Thyroid gland (tissue), 4 donors: ENCODE measurements at regions not wholly inside any gene's neighbourhood (a gene's known extent, or its start where the extent isn't known, plus 50 kb on each side); places are given as distances from the start of the nearest gene placed in this dataset.

Experiments used
- DNase-seq, 2 donors: peaks; one replicate each; pipeline ENCODE4 v3.0.0-alpha.2; 2019
- H3K27ac ChIP-seq, 3 donors: fragments of 200-600 bp; sonication (generic); 1 replicate in 2 of 3; 2 replicates in 1 of 3; pipeline ENCODE4 v1.5.1; 2016 to 2019; ENCODE audit warnings: mild to moderate bottlenecking in 1 of 3, moderate library complexity in 1 of 3
- H3K27me3 ChIP-seq: fragments of 200-600 bp; sonication (generic); one replicate; pipeline ENCODE4 v1.5.1; 2019
- H3K36me3 ChIP-seq, 2 donors: fragments of 200-600 bp; sonication (generic); one replicate each; pipeline ENCODE4 v1.5.1; 2016 to 2019
- H3K4me1 ChIP-seq, 2 donors: fragments of 200-600 bp; sonication (generic); one replicate each; pipeline ENCODE4 v1.5.1; 2017 to 2019
- H3K4me3 ChIP-seq, 3 donors: fragments of 200-600 bp; sonication (generic); replicated peaks in 1 of 3; 1 replicate in 2 of 3; 2 replicates in 1 of 3; pipeline ENCODE4 v1.5.1; 2016; ENCODE audit warnings: mild to moderate bottlenecking in 1 of 3
- H3K9me3 ChIP-seq: fragments of 200-600 bp; sonication (generic); one replicate; pipeline ENCODE4 v1.5.1; 2017
- CTCF ChIP-seq, 6 experiments: fragments of 200-600 bp in 3 of 6; fragments of 450-650 bp in 3 of 6; sonication (generic) in 3 of 6; IDR thresholded peaks; one replicate each; pipeline ENCODE4 v1.5.1; 2016 to 2019; ENCODE audit warnings: antibody characterized with exemption in 6 of 6, mild to moderate bottlenecking in 2 of 6, inconsistent platforms in 1 of 6, moderate library complexity in 1 of 6
- POLR2A ChIP-seq, 2 donors: fragments of 450-650 bp; IDR thresholded peaks; one replicate each; pipeline ENCODE4 v1.6.1; 2017; ENCODE audit warnings: antibody characterized with exemption in 2 of 2, mild to moderate bottlenecking in 2 of 2, moderate library complexity in 1 of 2
- WGBS, 2 donors: methylation state at CpG; one replicate each; pipeline ENCODE4 v1.1.5; 2017; 5-methylcytosine and 5-hydroxymethylcytosine counted together
- intact Hi-C: fragments of 100-400 bp; cut with DNase I; formaldehyde crosslinking; loops from one replicate; pipeline ENCODE4 v1.15.1; 2023

- H3K36me3 ChIP-seq, result no peaks in the 10 kb centered on the region
- peak overlapping the region; percentile 42 to 68 (median 47) for H3K27ac ChIP-seq
- peaks cover 15 to 35% of the 10 kb centered on the region in 2 donors for H3K4me1 ChIP-seq
- H3K4me3 ChIP-seq, result no peak overlapping the region
- TF ChIP-seq POLR2A (IDR thresholded peaks at IDR 0.05) (no peak), CTCF (IDR thresholded peaks at IDR 0.05) (no peak)
- H3K27me3 ChIP-seq, result no peaks in the 10 kb centered on the region
- intact Hi-C loops, result no loop called here
- no peak for DNase-seq
- no peaks in the 10 kb centered on the region for H3K9me3 ChIP-seq
Observed at GRCh38 chr11:19661827-19662226, 50.8 kb upstream of the NAV2 start.

- no peaks in the 10 kb centered on the region for H3K27me3 ChIP-seq
- no peak for TF ChIP-seq POLR2A (IDR thresholded peaks at IDR 0.05)
- no peak for TF ChIP-seq CTCF (IDR thresholded peaks at IDR 0.05)
- peaks cover 12 to 31% of the 10 kb centered on the region in 2 donors for H3K4me1 ChIP-seq
- H3K9me3 ChIP-seq, result no peaks in the 10 kb centered on the region
- no peaks in the 10 kb centered on the region for H3K36me3 ChIP-seq
- intact Hi-C loops, result no loop called here
- peak overlapping the region; percentile 23 to 70 (median 41) for H3K27ac ChIP-seq
- peak; percentile 76 to 78 for DNase-seq
- 20 to 27% methylated on average over 5 of the region's 5 CpGs for WGBS, 2 donors
- H3K4me3 ChIP-seq, result no peak overlapping the region
Observed at GRCh38 chr11:19660076-19660475, 52.6 kb upstream of the NAV2 start.

GRCh38 chr11:19659529-19659928 is 53.1 kb upstream of the NAV2 start:
- no peak overlapping the region for H3K4me3 ChIP-seq

GRCh38 chr11:19658344-19658743 is 54.3 kb upstream of the NAV2 start:
- Histone ChIP-seq H3K27me3 (no peaks in the 10 kb centered on the region), H3K9me3 (no peaks in the 10 kb centered on the region), H3K36me3 (no peaks in the 10 kb centered on the region), H3K4me1 (peaks cover 11 to 23% of the 10 kb centered on the region in 2 donors), H3K4me3 (no peak overlapping the region), H3K27ac (peak overlapping the region in 2 of 3 donors; percentile 41 to 43)
- no peak for DNase-seq
- 25 to 43% methylated on average over 2 of the region's 2 CpGs for WGBS, 2 donors
- TF ChIP-seq POLR2A (IDR thresholded peaks at IDR 0.05), result no peak
- peak in 1 of 6 experiments; percentile 11 for TF ChIP-seq CTCF (IDR thresholded peaks at IDR 0.05)
- intact Hi-C loops, result no loop called here

More at GRCh38 chr11:19659529-19659928, 53.1 kb upstream of the NAV2 start:
- DNase-seq, result no peak
- Histone ChIP-seq H3K27ac (peak overlapping the region; percentile 23 to 70 (median 41)), H3K9me3 (no peaks in the 10 kb centered on the region), H3K27me3 (no peaks in the 10 kb centered on the region), H3K4me1 (peaks cover 11 to 25% of the 10 kb centered on the region in 2 donors), H3K36me3 (no peaks in the 10 kb centered on the region)
- intact Hi-C loops, result no loop called here
- no peak for TF ChIP-seq POLR2A (IDR thresholded peaks at IDR 0.05)

- no peak overlapping the region for H3K4me3 ChIP-seq
- TF ChIP-seq POLR2A (IDR thresholded peaks at IDR 0.05) (no peak), CTCF (IDR thresholded peaks at IDR 0.05) (no peak)
- no peaks in the 10 kb centered on the region for H3K36me3 ChIP-seq
- no peaks in the 10 kb centered on the region for H3K27me3 ChIP-seq
- H3K9me3 ChIP-seq, result no peaks in the 10 kb centered on the region
- H3K4me1 ChIP-seq, result peaks cover 9 to 12% of the 10 kb centered on the region in 2 donors
- intact Hi-C loops, result no loop called here
- no peak overlapping the region for H3K27ac ChIP-seq
- no peak for DNase-seq
- 86 to 91% methylated on average over 4 of the region's 4 CpGs for WGBS, 2 donors
Observed at GRCh38 chr11:19656140-19656541, 56.5 kb upstream of the NAV2 start.
